ENCODE measurements at regions not wholly inside any gene's neighbourhood (a gene's known extent, or its start where the extent isn't known, plus 50 kb on each side); places are given as distances from the start of the nearest gene placed in this dataset.

DNA sequence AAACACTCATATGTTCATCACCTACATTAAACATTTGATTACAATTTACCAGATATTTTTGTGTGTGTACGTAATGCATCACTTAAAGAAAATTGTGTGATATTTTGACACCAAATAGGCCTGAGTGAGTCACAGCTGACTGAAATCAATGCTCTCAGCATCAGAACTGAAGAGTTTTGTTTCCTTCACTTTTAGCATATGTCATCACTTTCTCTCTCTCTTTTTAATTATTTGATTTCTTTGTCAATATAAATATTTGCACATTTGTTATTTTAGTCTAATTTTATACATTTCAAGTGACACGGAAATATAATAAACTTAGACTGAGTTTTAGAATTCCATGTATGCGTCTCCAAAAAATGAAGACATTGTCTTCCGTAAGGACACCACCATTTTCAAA, 545.3 kb downstream of the PTPRC start:
- no peak for DNase-seq (ENCODE audit: extremely low read depth, insufficient read length)
- H3K36me3 ChIP-seq (ENCODE audit: control insufficient read depth, insufficient read depth, low read length), result no peaks in the 10 kb centered on the region

DNA sequence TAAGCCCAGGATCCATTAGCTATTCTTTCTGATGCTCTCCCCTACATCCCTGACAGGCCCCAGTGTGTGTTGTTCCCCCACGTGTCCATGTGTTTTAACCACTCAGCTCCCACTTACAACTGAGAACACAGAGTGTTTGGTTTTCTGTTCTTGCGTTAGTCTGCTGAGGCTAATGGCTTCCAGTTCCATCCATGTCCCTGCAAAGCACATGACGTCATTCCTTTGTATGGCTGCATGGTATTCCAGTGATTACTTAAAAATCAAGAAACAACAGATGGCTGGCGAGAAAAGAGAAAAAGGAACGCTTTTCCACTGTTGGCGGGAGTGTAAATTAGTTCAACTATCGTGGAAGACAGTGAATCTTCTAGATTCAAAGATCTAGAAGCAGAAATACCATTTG, 556.0 kb downstream of the PTPRC start:
- no peak for DNase-seq (ENCODE audit: extremely low read depth, insufficient read length)
- no peak overlapping the region for H3K4me3 ChIP-seq (replicated peaks; ENCODE audit: low read depth, low read length)
- H3K27me3 ChIP-seq (replicated peaks; ENCODE audit: control insufficient read depth, insufficient read depth, low read length), result no peaks in the 10 kb centered on the region
- TF ChIP-seq, protein P1, sequence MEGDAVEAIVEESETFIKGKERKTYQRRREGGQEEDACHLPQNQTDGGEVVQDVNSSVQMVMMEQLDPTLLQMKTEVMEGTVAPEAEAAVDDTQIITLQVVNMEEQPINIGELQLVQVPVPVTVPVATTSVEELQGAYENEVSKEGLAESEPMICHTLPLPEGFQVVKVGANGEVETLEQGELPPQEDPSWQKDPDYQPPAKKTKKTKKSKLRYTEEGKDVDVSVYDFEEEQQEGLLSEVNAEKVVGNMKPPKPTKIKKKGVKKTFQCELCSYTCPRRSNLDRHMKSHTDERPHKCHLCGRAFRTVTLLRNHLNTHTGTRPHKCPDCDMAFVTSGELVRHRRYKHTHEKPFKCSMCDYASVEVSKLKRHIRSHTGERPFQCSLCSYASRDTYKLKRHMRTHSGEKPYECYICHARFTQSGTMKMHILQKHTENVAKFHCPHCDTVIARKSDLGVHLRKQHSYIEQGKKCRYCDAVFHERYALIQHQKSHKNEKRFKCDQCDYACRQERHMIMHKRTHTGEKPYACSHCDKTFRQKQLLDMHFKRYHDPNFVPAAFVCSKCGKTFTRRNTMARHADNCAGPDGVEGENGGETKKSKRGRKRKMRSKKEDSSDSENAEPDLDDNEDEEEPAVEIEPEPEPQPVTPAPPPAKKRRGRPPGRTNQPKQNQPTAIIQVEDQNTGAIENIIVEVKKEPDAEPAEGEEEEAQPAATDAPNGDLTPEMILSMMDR (IDR thresholded peaks at IDR 0.05; ENCODE audit: insufficient read depth, low read length, poor library complexity, severe bottlenecking), result no peak
- H3K36me3 ChIP-seq (ENCODE audit: control insufficient read depth, insufficient read depth, low read length), result no peaks in the 10 kb centered on the region

More for the DNA sequence above, 545.3 kb downstream of the PTPRC start:
- Histone ChIP-seq H3K4me3 (replicated peaks; ENCODE audit: low read depth, low read length) (no peak overlapping the region), H3K27me3 (replicated peaks; ENCODE audit: control insufficient read depth, insufficient read depth, low read length) (no peaks in the 10 kb centered on the region)
- TF ChIP-seq, protein P1 (IDR thresholded peaks at IDR 0.05; ENCODE audit: insufficient read depth, low read length, poor library complexity, severe bottlenecking), result no peak

DNA sequence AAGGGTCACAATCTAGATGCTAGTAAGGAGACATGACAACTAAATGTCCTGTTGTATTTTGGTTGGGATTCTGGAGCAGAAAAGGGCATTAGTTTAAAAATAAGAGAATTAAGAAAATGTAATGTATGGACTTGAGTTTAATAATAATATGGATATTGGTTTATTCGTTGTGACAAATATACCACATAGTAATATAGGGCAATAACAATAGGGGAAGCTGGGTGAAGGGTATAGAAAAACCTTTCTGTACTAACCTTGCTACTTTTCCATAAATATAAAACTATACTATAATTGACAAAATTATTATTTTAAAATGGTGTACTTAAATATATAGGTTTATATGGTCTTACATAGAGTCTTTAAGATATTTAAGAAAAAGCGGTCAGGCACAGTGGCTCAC, 558.9 kb downstream of the PTPRC start:
- no peaks in the 10 kb centered on the region for H3K36me3 ChIP-seq (ENCODE audit: control insufficient read depth, insufficient read depth, low read length)
- no peak for DNase-seq (ENCODE audit: extremely low read depth, insufficient read length)
- TF ChIP-seq, protein P1 (IDR thresholded peaks at IDR 0.05; ENCODE audit: insufficient read depth, low read length, poor library complexity, severe bottlenecking), result no peak
- H3K4me3 ChIP-seq (replicated peaks; ENCODE audit: low read depth, low read length), result no peak overlapping the region
- H3K27me3 ChIP-seq (replicated peaks; ENCODE audit: control insufficient read depth, insufficient read depth, low read length), result no peaks in the 10 kb centered on the region

DNA sequence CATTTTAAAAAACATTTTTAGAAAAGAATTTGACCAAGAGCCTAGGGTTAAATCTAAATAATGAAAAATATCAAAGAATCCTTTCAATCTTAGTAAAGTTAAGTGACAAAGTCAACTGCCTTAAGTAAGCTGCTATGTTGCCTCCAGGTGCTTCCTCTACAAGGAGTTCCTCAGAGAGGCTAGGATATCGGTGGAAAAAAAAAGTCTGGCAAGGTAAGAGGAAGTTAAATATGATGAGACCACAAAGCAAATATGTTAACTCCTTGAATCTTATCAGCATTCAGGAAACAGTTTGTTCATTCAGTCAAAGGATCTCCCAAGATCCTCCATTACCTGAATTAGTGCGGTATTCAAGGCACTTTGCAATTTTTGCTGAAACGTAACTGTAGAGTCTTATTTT, 563.5 kb downstream of the PTPRC start:
- DNase-seq (ENCODE audit: extremely low read depth, insufficient read length), result no peak
- Histone ChIP-seq H3K4me3 (replicated peaks; ENCODE audit: low read depth, low read length) (no peak overlapping the region), H3K36me3 (ENCODE audit: control insufficient read depth, insufficient read depth, low read length) (no peaks in the 10 kb centered on the region), H3K27me3 (replicated peaks; ENCODE audit: control insufficient read depth, insufficient read depth, low read length) (no peaks in the 10 kb centered on the region)
- TF ChIP-seq, protein P1 (IDR thresholded peaks at IDR 0.05; ENCODE audit: insufficient read depth, low read length, poor library complexity, severe bottlenecking), result no peak

DNA sequence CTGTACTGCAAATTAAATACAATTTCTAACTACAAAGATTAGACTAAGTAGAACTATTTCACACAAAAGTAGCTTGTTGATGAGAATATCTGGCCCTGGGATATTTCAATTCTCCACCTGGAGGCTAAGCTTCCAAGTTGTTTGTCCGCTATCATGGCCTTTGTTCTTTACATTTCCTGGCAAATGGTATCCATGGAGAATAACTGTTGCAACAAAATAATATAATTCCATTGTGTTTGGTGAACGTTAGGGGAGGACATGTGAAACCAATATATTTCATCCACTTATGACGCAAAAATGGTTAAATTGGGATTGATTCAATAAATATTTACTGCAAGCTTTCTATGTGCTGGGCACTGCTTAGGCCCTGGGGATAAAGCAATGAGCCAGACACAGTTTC, 565.4 kb downstream of the PTPRC start:
- no peaks in the 10 kb centered on the region for H3K36me3 ChIP-seq (ENCODE audit: control insufficient read depth, insufficient read depth, low read length)
- TF ChIP-seq, protein P1 (IDR thresholded peaks at IDR 0.05; ENCODE audit: insufficient read depth, low read length, poor library complexity, severe bottlenecking), result no peak
- no peak overlapping the region for H3K4me3 ChIP-seq (replicated peaks; ENCODE audit: low read depth, low read length)
- no peak for DNase-seq (ENCODE audit: extremely low read depth, insufficient read length)
- H3K27me3 ChIP-seq (replicated peaks; ENCODE audit: control insufficient read depth, insufficient read depth, low read length), result no peaks in the 10 kb centered on the region

DNA sequence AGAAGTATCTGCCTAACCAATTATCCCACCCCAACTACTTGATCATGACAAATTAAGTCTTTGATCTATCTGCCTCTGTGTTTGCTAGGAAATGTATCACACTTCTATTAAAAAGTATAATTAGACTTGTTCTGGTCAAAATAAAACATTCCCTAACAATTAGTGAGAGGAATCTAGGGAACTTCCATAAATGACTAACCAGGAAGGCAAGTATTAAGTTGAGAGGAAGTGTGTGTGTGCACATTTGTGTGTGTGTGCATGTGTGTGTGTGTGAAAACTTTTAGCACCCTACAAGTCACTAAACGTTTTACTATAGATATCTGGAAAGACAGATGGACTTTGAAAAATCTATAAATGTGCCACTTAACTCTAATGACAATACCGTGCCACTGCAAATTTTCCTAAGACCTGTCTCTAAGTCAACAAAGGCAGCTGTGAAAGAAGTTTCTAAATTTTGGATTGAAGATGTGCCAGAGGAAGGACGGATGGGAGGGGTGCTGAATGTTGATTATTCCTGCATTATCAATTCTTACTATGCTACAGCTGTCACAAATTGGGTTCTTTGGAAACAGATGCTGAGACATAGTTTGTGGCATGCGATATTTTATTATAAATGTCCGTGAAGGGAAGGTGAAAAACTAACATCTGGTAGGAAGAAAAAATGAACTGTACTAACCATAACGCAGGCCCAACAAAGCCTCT, 567.1 kb downstream of the PTPRC start:
- DNase-seq (ENCODE audit: extremely low read depth, insufficient read length), result no peak
- TF ChIP-seq, protein P1 (IDR thresholded peaks at IDR 0.05; ENCODE audit: insufficient read depth, low read length, poor library complexity, severe bottlenecking), result no peak
- Histone ChIP-seq H3K27me3 (replicated peaks; ENCODE audit: control insufficient read depth, insufficient read depth, low read length) (no peaks in the 10 kb centered on the region), H3K4me3 (replicated peaks; ENCODE audit: low read depth, low read length) (no peak overlapping the region), H3K36me3 (ENCODE audit: control insufficient read depth, insufficient read depth, low read length) (no peaks in the 10 kb centered on the region)

Measured in GM06990 (cell line).